ENCODE measurements at regions not wholly inside any gene's neighbourhood (a gene's known extent, or its start where the extent isn't known, plus 50 kb on each side); places are given as distances from the start of the nearest gene placed in this dataset.
"Not testable (repeated sequence)": the region's sequence is repeated elsewhere in the genome, so short reads cannot be mapped to it uniquely, and the experiment has no call there.

DNA sequence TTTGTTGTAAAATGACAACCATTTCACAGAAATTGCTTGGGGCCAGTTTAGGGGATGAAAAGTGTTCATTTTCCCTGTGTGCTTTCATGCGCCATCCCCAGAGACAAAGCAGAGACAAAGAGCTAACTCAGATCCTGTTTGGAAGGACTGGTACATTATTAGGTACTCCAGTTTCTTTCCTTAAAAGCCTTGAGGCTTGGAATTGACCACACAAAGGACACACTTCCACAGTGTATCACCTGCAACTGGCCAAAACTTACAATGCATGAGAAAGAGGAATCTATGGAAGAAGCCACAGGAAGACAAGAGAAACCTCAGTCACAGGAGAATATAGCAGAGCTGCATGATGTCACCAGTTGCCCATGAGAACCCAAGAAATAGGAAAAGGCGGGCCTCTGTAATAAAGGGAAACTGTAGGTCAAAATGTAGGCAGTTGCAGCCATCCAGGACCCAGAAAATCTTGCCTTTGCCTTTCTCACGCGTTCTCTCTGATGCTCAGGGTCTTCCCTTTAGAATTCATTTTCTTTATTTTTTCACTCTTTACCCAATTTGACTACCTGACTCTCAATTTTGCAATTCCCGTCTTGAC is 339.0 kb downstream of the RMST start:
- no peak for DNase-seq

DNA sequence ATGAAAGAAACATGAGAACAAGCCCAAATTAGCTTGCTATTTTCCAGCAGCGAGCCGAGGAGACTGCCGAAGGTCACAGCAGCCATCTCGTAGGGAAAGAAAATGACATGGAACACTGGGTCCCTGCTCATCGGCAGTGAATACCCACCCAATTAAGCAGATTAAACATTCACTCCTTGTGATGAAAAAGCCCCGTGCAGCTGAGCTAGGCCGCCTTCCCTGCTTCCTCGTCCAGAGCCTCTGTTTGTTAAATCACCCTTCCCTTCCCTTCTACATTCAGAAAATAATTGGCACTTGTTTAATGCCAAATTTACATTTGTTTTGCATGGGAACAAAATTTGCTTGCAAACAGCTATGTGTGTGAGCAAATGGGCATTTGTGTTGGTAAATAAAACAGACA is 342.5 kb downstream of the RMST start:
- no peak for DNase-seq

DNA sequence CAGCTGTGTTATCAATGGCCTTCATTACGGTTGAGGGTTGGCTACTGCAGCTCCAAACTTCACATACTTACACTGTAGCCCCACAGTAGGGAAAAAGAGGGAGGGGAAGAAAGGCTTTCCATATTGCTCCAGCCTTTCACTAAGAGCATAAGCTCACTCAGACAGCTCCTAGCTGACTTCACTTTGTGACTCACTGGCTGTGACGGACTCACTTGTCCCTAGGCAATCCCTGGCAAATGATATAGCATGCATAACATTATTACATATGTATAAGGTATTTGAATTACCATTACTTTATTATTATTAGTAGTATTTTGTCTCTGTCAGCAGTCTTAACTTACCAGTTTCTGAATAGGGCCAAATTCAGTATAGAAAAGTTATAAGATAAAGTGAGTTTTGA is 350.7 kb downstream of the RMST start:
- no peak for DNase-seq

DNA sequence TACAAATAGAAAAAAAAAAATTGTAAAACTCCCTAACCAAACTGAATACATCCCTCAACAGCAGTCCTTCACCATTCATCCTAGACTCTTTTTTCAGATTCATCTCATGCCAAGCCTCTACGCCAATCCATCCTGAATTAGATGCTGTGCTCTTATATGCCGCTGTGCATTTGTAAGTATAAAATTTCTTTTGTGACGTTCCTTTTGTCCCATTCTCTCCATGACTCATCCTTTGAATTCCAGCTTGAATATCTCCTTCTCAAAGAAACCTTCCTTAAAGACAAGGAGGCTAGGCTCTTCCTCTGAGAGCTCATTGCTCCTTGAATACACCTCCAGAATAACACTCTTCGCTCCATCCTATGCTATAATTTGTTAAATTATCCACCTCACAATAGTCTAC is 359.2 kb downstream of the RMST start:
- no peak for DNase-seq

DNA sequence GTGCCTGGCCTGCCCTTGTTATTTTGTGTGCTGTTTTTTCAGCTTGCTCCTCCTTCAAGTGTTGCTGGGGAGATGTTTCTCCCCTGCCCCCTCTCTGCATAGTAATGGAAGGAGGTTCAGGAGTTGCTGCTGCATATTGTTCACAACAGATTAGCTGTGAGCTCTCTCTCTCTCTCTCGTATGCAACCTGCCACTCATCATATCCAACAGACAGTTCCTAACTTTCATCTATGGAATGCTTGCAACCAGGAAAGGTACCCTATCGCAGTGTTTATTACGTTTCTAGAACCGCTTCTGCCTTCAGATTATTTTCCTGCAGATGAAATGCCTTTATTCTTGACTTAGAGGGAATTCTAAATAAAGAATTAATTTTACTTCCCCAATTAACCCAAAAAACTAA is 372.9 kb downstream of the RMST start:
- DNase-seq = no peak

DNA sequence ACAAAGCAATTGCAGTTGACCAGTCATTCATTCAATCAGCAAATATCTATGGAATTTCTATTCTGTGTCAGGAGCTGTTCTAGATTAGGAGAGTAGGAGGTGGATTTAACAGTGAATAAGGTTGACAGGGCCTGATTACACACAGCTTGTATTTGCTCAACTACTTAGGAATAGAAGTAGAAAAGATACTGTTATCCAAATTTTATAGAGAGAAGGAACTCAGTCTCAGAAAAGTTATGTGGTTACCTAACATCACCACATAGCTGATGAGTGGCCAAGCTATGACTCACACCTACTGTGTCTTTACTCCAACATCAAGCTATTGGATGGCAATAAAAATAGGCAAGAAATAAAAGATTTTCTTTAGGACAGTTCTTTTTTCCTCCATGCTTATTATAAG is 374.8 kb downstream of the RMST start:
- DNase-seq = no peak

DNA sequence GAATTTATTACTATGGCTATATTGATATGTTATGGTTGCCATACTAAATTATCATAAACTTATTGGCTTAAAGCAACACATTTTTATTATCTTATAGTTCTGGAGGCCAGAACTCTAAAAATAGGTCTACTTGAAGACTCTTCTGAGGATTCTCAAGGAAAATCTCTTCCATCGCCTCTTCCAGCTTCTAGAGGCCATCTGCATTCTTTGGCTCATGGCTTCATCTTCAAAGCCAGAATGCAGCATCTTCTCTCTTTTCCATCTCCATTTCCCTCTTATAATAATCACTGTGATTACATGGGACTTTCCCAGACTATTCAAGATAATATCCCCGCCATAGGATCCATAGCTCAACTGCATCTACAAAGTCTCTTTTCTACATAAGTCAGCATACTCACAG is 385.4 kb downstream of the RMST start:
- DNase-seq = no peak

DNA sequence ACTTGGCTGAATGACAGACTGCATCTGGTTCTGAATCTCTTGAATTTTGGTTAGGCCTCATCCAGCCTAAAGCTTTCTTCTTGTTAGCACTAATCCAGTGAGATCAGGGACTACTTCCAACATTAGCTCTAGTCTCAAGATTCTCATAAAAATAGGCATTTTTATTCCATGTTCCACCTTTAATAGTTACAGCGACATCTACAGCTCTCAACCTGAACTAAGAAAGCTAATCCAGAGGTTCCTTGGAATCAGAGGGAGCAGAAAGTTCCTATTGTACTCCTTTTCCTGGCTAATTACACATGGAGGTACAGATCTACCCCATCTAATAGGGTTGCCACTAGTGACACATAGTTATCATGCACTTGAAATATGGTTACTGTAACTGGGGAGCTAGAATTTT is 391.9 kb downstream of the RMST start:
- no peak for DNase-seq

DNA sequence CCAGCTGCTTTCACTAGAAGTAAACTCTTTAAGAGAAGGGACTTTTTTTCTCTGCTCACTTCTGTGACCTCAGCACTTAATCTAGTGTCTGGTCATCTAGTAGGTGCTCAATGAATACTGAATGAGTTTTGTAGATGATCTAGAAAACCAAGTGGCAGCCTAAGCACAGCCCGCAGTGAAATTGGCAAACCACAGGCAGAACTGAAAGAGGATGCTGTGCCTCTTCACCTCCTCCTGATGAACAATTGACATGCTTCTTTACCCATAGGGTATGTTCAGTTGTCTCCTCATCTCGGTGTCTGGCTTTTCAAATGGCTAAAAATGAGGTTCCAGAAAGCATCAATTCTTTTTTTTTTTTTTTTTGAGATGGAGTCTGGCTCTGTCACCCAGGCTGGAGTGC is 399.5 kb downstream of the RMST start:
- DNase-seq = no peak

DNA sequence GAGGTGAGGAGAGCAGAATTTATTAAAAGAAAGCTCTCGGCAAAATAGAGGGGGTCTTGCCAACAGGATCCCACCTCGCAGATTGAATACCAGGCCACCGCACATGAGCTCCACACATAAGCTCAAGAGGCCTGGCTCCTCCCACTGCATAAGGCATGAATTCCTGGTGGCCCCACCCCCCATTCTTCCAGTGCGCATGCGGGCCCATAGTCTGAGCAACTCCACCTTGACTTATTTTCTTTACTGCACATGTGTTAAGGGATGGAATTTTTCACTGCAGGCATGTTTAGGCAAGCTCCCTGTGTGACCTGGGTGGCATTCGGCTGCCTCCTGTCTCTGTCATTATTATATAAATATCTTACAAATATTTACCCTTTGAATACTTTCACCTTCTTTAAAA is 412.5 kb downstream of the RMST start:
- DNase-seq = no peak

DNA sequence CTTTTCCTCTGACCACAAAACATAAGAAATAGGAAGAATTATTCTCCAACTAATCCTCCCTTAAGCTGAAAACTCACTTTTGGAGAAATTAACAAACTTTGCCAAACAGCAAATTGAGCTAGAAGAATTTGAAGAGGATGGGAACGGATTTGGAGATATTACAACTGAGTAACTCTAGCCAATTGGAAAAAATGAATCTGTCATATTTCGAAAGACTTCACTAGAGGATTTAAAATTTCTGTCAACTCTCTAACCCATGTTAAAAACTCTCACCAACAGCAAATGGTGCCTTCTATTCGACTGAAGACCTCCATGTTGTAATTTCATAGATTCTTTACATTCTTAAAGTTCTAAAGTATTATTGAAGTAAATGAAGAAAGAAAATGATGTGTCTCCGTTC is 414.2 kb downstream of the RMST start:
- no peak for DNase-seq

DNA sequence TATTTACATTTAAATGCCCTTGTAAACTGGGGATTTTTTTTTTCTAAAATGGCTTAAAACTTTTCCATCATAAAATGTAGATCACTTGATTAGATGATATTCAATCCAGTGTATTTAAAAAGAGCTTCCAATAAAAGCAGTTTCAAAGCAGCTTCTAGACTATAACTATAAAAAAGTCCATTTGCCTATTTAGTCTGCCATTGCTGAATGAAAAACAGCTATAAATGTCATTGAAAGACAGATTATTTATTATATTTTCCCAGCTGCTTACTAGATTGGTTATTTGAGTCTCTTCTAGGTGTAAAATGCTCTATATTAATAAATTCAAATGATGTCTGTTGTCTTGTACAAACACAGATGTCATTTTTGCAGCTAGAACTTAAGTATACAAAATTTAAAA is 414.8 kb downstream of the RMST start:
- DNase-seq = no peak

DNA sequence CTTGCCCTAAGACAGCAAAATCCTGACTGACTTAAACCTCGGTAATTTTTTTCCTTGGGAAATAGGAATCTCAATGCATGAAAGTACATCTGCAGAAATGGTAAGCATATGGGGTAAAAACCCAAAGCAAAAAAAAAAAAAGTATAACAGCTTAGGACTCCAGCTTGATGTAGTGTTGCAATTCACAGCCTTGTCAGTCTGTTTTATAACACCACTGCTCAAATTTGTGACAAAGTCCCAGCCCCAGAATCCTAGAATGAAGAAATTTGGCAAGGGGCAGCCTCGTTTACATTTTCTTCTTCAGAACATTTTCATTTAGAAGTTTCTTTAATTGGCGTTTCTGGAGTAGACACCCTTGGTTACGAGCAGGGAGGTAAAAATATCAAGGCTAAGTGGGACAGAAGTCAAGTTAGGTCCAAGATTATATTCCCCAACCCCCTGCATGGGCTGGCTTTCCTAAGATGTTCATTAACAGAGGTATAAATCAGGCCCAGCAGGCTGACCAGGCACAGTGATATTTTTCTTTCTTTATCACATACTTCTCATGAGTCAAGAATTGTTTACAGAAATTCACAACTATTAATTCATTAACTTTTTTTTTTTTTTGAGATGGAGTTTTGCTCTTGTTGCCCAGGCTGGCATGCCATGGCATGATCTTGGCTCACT is 424.0 kb downstream of the RMST start:
- DNase-seq = no peak

DNA sequence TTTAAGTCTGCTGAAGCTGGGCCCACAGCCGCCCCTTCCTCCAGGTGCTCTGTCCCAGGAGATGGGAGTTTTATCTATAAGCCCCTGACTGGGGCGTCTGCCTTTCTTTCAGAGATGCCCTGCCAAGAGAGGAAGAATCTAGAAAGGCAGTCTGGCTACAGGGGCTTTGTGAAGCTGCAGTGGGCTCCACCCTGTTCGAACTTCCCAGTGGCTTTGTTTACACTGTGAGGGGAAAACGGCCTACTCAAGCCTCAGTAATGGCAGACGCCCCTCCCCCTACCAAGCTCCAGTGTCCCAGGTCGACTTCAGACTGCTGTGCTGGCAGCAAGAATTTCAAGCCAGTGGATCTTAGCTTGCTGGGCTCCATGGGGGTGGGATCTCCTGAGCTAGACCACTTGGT is 435.3 kb downstream of the RMST start:
- not testable (repeated sequence) for DNase-seq

DNA sequence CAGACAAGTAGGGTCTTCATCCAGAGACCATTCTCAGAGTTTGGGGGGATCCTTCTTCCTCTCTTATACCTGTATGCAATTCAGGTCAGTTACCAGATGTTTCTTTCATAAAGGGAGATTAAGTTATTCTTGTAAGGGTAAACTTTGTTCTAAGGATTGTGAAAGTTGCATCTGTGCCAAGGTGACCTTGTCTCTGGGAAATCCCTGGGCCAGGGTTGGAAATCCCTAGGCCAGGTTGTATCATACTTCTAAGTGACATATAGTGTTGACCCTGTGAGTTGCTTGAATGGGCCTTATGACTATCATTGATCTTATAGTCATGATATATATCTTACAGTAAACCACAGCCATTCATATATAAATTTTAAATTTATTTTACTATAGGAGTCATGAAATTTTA is 436.9 kb downstream of the RMST start:
- DNase-seq = no peak

DNA sequence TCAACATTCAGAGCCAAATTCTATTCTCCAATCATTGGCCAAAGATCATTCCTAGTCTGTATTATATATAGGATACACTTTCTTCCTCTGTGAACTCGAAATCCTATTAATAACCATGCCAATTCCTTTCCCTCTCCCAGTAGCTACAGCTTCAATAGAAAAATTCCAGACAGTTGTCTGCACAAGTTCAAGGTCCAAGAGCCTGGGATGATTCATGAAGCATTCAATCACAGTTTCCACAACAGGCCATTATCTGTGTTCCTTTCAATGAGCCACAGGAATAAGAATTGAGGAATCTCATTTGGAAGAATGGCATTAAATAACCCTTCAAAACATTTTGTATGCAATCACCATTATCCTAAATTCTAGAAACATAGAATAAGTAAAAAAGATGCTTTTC is 437.4 kb downstream of the RMST start:
- no peak for DNase-seq

DNA sequence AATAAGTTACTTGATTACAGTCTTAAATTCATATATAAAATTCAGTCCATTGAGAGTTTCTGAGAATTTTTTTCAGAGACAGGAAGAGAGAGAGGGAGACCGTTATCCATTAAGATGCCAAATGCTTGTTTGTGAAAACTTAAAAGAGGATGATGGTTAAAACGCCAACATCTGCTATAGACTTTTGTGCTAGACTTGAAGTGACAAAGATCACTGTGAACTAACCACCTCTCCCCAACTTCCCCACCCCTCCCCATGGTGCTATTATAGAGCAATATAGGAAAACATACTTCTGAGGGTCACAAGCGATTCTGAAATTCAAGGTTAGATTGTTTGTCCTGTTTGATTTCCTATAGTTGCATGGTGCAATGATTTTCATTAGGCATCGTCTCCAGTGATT is 440.8 kb downstream of the RMST start:
- no peak for DNase-seq

DNA sequence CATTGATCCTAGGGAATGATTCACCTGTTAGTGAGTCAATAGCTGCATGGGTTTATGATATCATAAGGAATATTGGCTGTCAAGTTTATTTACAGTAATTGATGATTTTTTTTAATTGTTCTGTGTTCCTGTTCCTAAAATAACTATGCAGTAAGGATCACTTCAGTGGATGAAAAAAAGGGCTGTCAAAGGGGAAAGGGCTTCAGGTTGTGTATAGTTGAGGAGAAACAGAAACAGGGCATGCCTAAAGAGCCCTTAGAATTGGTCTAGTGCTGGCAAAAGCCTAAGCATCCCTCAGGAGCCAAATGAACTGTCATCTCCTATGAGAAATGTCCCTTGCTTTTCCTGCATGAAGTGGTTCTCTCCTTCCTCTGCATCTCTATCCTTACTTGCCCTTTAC is 444.9 kb downstream of the RMST start:
- DNase-seq = no peak

DNA sequence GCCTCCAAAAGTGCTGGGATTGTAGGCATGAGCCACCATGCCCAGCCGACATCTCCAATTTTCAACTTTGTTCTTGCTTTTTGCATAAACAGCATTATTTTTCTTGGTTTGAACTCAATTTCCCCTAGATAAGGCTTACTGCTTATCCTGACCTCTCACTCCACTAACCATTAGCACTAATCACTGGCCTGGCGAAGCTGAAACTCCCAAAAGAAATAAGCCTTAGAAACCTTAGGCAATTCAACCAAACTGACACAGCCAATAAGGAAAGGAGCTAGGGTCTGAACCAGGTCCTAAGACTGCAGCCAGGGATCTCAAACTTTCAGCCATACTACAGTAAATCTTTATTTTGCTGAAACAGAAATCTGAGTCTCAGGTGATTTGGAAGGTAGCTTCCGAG is 448.0 kb downstream of the RMST start:
- DNase-seq = no peak

DNA sequence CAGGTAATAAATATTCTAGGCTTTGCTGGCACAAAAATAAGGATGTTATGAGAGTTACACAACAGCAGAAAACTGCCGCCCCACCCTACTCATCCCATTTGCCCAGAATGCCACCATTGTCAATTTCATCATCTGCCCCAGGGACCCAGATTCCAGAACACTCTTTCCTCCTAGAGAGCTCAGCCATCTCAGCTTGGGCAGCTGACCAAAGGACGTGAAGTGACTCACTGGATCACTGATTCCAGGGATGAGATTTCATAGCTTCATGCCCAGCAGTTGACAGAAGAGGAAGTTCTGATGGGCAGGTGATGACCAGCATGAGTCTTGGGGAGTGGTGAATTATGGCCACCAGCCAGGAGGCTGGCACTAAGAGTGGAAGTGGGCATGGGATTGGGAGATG is 450.3 kb downstream of the RMST start:
- DNase-seq = no peak

DNA sequence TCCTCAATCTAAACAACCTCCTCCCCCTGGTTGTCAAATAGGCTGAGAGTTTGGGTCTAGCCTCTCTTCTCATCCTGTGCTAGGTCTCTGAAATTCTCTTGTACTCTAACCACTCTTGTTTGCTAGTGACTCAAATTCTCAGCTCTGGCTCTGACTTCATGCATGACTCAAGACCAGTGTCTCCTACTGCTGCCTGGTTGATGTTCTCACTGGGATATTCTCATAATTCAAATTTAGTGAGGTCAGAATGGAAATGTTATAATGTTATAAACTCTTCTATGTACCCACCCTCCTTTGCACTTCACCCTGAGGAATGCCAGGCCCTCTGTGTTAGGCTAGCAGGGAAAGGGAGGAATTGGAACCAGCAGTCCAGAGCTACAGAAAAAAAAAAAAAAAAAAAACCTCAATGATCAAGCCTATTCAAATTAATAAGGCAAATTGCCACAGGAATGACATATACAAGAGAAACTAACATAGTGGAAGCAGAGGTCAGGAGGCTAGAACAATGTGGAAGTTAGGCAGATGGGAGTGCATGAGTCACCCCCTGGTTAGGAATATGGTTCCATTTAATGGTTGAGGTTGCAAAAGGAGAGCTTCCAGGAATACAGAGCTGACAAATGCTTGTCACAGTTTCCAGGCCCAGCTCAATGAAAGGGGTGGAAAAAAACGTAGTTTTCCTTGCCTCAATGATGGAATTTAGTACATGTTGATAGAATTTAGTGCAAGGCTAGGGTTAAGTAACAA is 459.5 kb downstream of the RMST start:
- DNase-seq = no peak

DNA sequence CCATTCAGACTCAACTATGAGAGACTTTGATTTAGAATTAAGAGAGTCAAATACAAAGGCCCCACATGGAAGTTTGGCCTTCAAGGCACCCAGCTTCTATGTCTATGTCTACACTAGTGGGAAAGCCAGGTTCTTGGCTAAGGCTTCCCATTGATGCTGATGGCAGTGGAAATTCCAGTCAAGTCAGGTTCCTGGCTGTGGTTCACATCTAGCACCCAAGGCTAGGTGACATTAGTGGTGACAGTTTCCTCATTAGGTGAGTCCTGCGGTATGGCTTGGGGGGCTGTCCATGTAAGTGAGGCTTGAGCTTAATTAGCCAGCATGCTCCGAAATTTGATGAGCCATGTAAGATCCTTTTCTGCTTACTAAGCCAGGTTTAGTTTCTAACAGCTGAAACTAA is 460.9 kb downstream of the RMST start:
- no peak for DNase-seq

DNA sequence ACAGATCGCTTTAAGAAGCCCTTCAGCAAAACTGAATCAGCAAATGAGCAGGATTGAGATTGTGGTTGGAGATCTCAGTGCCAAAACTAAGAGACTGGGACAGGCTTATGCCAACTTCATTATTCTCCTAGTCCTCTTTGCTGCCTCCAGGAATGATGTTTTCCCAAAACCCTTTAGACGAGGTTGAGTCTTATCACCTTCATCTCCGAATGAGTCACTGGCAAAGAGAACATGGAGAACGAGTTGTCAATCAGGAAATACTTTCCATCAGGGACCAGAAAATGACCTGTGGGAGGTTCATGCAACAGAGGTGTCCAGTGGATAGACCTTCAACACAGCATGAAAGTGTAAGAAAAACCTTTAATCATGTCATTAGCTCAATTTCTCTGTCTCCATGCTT is 461.5 kb downstream of the RMST start:
- DNase-seq = no peak

DNA sequence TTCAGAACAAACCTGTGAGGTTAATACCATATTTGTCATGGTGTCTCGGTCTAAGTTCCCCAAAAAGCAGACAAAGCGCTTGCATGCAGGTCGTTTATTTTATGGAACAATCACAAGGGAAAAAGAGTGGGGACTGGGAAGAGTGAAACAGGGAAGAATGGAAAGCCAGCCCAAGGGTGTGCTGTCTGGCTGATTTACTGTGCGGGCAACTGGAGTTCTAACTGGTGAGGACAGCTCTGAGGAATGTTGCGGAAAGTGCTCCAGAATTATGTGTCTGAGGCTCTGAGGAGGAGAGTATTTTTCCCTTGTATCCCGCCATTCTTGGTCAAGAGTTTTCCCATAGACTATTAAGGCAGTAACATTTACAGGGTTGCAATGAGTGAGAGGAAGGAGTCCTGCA is 465.4 kb downstream of the RMST start:
- DNase-seq = no peak

DNA sequence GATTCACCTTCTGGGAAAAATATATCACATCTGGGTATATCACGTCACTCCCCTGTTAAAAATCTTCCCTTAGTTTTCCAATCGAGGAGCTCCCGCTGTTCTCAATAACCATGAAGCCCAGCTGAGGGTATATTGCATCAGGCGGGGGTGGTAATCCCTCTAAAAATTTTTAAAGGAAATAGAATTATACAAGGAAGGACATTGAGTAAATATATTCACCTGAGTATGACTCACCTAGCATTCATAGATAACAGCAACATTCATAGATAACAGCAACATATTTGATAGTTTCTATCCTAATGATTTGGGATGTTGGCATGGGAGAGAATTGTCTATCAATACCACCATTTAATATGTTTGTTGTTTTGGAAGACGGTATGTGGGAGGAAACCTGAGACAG is 473.6 kb downstream of the RMST start:
- DNase-seq = no peak

Data from GDM1 (cell line).